Ureter (tissue), 1 donor: ENCODE measurements at regions not wholly inside any gene's neighbourhood (a gene's known extent, or its start where the extent isn't known, plus 50 kb on each side); places are given as distances from the start of the nearest gene placed in this dataset.

Experiments used
- DNase-seq: peaks from one replicate; pipeline ENCODE4 v3.0.0-alpha.2; 2020; ENCODE audit warnings: low spot score
- donor health status: DM: yes; HTN: yes; CAD: no.

DNA sequence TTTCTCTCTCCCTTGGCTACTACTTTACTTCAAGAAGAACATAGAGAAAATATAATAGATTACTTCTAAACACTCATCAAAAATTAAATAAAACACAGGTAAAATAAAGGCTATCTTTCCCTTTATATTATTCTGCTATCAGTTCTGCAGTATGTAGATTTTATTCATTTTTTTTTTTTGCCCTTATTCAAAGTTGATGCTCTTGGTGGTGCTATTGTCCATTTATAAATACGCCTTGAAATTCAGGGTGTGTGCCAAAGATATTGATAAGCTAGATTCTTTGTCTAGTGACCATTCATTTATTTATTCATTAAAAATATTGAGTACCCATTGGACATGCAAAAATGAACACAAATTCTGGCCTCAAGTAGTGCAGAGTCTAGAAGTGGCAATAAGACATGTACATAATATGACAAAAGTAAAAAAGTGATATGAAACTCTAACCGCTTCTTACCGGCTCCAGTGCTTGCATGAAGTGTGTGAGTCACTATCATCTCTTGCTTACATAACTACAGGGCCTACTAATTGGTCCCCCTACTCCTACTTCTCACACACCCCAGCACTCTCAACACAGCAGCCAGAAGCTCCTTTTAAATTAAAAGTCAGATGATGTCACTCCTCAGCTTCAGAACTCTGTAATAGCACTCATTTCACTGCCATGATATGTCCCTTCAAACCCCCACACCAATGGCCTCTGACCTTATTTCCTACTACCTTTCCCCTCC lies 208.3 kb upstream of the FANCL start:
- DNase-seq: no peak

GRCh38 chr2:58448845-58449244 lies 207.7 kb upstream of the FANCL start:
- DNase-seq: no peak

DNA sequence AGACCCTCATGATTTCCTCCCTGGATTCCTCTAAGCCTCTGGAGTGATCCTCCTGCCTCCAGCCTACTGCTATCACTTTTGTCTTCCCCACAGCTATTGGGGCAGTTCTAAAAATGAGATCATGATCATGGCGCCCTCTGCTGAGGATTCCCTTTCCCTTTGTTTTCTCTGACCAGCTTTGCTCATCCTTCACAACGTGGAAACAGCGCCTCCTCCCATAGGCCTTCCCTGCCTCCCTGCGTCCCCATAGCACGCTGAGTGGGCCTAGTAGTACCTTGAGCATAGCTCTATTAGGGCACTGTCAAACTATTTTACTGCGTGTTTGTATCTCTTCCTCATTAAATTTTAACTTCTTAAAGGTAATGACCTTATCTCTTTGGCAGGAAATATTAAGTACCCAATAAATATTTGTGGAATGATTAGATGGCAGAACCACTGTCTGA lies 207.0 kb upstream of the FANCL start:
- no peak for DNase-seq

DNA sequence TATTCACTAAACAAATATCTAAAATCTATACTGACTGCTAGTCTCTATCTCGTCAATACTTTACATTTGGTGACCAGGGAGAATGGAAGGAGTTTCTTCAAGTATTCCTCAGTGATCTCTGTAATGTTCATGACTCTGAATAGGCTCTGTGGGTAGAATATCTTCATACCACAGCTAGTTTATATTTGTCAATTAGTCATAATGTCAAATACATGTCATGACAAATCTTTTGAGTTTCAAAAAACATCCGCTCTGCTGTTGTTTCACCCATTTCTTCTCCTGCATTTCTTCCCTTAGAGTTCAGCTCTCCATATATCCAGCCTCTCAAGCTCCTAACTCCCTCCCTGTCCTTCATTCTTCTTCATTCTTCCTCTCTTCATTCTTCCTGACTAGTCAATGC lies 206.5 kb upstream of the FANCL start:
- DNase-seq: no peak

GRCh38 chr2:58441643-58442042 lies 200.5 kb upstream of the FANCL start:
- DNase-seq: no peak

GRCh38 chr2:58436872-58437271 lies 195.7 kb upstream of the FANCL start:
- DNase-seq: no peak

- DNase-seq: no peak
Measured at GRCh38 chr2:58435246-58435645, 194.1 kb upstream of the FANCL start.

- no peak for DNase-seq
Measured at GRCh38 chr2:58434692-58435091, 193.6 kb upstream of the FANCL start.

DNA sequence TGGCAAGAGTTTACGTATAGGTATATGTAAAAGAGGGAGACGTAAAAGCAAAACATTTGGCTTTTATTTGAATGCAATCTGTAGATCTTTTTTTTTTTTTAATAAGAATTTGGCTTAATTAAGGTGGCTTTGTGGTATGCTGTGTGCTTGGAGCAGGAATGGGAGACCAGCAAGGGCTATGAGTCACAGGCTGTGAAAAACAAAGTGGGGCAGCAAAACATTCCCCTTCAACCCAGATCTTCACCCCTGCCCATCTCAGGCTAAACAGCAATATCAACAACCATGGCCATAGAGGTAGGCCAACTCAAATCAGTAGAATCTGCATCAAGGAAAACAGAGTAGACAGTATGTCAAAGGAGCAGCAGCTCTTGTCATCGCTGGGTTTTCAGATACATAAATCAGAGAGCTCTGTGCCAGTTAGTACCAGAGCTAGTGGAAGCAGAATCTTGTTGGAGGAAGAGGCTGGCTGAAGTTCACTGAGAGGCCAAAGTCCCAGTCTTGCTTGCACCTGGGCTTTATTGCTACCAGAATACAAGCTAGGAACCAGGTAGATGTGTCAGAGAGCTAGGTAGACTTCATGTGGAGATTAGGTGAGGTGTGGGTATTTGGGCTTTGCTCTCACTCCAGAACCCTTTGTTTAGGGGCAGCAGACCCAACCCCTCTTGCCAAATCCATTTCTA lies 191.5 kb upstream of the FANCL start:
- DNase-seq: no peak

DNA sequence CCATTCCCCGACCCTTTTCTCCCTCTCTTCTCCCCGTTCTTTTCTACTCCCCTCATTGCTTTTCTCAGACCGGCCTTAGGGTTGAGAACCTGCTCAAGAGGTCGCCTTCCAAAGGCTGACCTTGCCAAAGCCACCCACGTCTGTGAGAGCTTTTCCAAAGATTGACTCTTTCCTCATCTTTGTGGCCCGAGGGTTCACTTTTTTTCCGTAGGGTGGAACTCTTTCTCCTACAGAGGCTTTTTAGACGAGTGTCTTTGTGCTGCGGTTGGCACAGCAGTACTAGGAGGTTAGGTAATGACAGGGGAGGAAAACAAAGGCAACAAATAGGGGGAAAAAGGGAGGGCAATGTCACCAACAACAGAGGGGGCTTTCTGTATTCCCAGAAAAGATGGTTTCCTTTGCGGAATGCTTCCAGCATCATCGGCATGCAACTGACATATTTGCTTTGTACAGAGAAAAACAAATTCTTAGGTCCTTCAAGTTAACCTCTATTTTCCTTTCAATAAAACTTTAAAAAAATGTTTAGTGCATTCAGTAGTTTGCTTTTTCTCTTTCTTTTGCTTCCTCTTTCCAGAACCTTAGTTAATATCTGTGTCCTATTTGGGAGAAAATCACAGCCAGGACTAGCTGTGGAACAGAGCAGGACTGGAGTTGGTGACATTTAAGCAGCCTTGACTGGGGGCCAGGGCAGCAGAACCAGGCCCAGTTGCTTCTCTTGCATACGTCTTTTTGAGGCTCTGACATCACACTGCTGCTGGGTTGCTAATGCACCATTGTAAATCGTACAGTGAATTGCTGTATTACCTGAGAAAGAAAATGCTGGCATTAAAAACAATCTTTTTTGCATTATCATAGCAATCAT lies 188.1 kb upstream of the FANCL start:
- DNase-seq: no peak

DNA sequence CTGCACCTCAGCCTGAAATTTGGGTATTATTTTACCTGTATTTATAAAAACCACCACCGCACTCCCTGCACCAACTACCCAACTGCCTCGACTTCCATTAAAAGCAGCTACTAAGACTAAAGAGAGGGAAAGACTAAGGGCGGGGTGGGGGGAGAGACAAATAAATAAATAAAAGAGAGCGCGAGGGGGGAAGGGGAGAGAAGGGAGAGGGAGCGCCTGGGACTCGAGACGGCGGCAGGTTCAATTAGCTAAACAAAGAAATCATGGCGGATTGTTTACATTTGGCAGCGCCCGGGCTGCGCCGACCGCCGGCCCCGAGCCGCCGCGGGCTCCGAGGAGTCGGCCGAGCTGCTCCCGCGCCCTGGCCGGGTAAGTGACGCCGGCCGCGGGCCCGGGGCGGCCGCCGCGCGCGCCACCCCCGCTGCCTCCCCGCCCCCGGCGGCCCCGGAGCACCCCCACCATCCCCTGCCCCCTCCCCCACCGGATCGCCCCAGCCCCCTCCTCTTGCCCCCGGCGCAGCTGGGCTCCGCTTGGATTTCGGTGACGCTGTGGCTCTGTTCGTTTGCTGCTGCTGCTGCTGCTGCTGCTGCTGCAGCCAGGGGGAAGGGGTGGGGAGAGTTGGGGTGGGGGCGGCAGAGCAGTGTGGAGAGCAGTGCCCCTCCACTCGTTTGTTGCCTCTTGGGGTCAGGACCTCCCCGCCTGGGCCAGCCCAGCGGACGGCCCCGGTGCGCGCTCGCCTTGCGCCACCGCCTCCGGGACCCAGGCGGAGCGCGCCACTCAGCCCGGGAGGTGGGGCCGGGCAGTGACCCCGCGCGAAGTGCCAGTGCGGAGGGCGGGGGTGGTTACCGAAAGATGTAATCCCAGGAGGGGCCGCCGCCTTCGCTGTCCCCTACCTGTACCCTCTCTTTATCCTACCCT lies 187.2 kb upstream of the FANCL start:
- no peak for DNase-seq

- no peak for DNase-seq
Measured at GRCh38 chr2:58427572-58428095, 186.5 kb upstream of the FANCL start.

GRCh38 chr2:58425368-58425767 lies 184.2 kb upstream of the FANCL start:
- DNase-seq: no peak

DNA sequence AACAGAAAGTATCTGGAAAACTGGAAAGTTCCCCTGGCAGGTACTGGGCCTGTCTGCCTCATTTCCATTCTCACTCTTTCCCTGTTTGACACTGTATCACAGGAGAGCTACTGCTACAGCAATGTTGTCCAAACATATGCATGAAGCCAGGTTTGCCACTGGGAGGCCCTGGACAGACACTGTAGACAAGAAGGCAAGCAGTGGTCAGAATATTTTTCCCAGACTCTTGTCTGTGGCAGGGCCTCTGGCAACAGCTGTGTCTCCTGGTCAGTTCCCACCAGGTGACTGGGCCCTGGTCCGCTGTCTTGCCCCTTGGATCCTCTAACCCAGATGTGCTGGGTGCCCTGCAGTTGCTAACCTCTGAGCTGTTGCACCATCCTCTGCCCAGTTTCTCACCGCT lies 178.9 kb upstream of the FANCL start:
- no peak for DNase-seq

DNA sequence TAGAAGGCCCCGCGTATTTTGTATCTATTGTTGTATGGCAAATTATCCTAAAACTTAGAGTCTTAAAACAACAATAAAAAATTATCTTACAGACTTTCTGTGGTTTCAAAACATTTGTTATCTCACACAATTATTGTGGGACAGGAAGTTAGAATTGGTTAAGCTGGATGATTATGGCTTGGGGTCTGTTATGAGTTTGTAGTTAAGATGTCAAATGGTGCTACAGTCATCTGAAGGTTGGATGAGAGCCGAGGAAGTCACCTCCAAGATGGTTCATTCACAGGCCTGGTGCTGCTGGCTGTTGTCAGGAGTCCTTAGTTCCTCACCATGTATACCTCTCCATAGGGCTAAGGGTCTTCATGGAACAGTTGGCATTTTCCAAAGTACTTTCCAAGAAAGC lies 175.6 kb upstream of the FANCL start:
- DNase-seq: no peak

DNA sequence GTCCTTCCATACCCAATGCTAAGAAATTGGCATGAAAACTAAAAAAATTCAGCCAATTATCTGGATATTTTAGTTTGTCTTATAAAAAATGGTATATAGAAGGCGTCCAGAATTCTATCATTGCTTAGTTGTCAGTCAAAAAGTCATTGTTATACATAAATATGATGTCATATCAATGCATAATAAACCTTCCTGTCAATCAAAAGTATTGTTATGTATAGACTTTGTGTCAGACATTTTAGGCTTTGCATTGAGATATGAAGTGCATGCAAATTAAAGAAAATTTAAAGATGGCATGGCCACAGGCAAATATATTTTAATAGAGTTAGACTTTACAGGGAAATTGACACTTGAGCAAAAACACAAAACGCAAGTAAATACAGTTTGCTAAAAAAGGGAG lies 173.4 kb upstream of the FANCL start:
- DNase-seq: no peak

- DNase-seq: no peak
Measured at GRCh38 chr2:58410549-58410948, 169.4 kb upstream of the FANCL start.

DNA sequence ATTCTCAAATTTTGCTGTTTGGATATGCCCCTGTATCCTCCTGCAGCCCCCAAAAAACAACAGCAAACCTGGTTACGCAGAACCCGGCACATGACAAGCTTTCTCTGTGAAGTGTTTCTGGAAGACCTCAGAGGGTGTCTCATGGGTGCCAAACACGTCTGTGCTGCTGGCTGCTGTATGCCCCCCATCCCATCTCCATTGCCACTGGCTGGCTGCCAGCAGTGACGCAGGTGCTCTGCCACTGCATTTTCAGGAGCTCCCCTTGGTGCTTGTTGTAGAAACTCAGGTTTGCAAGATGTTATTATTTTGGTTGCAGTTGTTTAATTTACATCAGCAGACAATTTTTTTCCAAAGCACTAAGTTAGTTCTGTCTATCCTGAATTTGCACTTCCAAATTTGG lies 166.4 kb upstream of the FANCL start:
- no peak for DNase-seq

DNA sequence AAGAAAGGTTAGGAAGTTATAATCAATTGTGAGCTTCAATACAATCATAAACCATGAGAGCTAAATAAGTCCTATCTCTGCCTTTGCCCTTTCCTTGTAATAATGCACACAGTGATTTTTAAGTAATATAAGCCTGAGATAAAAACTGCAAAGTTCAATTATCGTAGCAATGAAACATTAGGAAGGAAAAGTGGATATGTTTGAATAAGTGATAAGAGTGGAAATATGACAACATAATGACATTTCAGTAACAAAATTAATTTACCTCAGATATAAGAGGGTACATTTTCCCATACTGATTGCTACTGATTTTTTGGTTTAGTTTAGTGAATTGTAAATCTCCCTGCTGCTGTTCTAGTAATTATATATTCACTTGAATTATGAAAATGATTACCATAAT lies 164.2 kb upstream of the FANCL start:
- no peak for DNase-seq

- no peak for DNase-seq
Measured at GRCh38 chr2:58401936-58402335, 160.8 kb upstream of the FANCL start.

DNA sequence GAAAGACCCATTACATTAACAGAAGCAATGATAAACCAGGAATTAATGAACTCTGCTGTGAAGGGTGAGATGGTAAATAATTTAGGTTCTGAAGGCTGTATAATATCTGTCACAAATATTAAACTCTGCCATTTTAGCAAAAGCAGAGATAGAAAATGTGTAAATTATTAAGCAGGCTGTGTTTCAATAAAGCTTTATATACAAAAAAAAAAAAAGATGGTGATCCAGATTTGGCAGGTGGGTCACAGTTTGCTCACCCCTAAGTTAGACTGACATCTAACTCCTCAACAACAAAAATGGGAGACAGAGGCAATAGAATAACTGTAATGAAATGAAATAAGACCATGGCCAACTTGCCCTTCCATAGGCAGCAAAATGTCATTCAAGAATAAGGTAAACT lies 157.3 kb upstream of the FANCL start:
- no peak for DNase-seq
